TTC549 (cell line): ENCODE measurements at regions not wholly inside any gene's neighbourhood (a gene's known extent, or its start where the extent isn't known, plus 50 kb on each side); places are given as distances from the start of the nearest gene placed in this dataset.

Experiments used
- FAIRE-seq: peaks from 2 replicates; lab custom pipeline; 2012; peaks lifted over from hg19 to GRCh38; lab: Jason Lieb, UNC

- FAIRE-seq: no peak
Observed at GRCh38 chr9:103799959-103800358, 294.1 kb upstream of the SMC2 start.

GRCh38 chr9:103802068-103802467 is 292.0 kb upstream of the SMC2 start:
- FAIRE-seq: no peak

GRCh38 chr9:103803245-103803644 is 290.9 kb upstream of the SMC2 start:
- no peak for FAIRE-seq

- FAIRE-seq: no peak
Observed at GRCh38 chr9:103804077-103804735, 289.9 kb upstream of the SMC2 start.

DNA sequence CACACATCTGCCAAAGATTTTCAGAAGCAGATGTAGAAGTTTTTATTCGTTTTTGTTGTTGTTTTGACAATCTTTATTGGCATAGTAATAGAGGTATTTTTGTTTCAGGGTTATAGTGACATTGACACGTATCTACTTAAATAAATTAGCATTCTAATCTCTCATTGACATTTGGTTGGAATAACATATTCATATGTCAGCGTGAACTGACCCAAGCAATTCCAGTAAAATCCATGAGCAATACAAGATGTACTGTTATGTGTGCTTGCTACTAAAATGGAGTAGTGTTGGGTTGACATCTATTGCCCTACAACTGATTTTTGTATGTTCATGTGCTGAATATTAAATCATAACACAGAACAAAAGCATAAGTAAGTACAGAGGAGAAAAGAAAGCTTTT is 284.4 kb upstream of the SMC2 start:
- FAIRE-seq: no peak

DNA sequence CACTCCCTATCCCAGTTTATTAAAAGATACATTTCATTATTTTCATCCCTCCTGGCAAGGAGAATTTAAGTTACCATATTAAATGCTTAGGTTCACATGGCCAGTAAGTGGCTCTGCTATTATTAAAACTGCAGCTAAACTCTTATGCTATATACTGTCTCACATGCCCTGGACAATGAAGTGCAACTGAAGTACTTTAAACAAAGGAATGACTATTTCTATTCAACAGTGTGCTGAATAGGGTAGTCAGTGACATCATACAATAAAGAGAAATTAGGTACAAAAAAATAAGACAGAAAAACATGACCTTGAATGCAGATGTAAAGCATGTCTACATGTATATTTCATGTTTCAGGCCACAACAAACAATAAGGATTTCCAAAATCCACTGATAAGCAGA is 282.6 kb upstream of the SMC2 start:
- no peak for FAIRE-seq

DNA sequence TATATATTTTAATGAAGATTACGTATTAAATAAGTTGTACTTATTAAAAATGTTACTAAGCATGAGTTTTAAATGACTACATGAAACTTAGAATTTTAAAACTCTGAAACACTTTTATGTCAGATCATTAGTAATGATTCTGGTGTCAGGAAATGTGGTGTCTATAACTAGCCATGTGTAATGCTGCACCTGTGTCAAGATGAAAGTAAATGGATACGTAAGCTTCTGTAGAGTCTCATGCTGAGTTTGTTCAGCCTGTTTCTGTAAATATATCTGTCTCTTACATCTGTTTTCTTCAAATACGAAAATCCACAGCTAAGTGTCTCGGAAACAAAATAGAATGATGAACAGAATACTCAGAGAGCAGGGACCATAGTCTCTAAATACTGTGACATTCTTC is 278.0 kb upstream of the SMC2 start:
- FAIRE-seq: no peak

DNA sequence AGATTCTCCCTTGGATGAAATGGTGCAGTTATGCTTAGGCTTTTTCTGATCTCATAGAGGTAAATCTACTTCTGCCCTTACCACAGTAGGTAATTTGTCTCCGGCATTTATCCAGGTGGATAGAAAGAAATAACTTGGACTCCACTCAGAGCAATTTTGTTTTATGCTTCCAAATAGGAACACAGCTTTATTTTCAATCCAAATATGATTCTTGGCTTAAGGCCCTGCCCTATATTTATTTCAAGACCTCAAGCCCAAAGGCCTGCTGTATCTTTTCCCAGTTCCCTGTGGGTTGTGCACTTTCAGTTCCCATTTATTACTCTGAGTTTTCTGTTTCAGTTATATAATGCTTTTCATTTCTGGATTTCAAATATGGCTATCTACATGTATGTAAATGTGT is 274.2 kb upstream of the SMC2 start:
- no peak for FAIRE-seq

- FAIRE-seq: no peak
Observed at GRCh38 chr9:103821115-103821514, 273.0 kb upstream of the SMC2 start.

GRCh38 chr9:103837940-103838339 is 256.2 kb upstream of the SMC2 start:
- no peak for FAIRE-seq

GRCh38 chr9:103839197-103839596 is 254.9 kb upstream of the SMC2 start:
- no peak for FAIRE-seq

- FAIRE-seq: no peak
Observed at GRCh38 chr9:103867886-103868285, 226.2 kb upstream of the SMC2 start.

DNA sequence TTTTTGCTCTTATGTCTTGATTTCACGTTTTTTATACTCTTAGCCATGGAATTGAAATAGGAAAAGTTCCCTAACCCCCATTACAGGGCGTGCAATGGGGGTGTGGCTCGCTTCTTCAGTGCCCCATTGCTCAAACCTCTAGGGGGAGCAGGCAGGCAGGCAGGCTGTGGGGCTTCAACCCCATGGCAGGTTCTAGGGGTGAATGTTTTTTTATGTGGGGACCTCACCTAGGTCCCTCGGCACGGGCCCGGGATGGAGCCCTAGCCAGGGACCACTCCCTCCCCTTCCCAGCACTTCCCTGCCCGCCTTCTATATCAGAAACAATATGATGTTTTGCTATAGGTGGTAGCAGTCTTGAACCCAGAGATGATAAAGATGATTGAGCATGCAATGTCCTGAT is 221.3 kb upstream of the SMC2 start:
- no peak for FAIRE-seq

DNA sequence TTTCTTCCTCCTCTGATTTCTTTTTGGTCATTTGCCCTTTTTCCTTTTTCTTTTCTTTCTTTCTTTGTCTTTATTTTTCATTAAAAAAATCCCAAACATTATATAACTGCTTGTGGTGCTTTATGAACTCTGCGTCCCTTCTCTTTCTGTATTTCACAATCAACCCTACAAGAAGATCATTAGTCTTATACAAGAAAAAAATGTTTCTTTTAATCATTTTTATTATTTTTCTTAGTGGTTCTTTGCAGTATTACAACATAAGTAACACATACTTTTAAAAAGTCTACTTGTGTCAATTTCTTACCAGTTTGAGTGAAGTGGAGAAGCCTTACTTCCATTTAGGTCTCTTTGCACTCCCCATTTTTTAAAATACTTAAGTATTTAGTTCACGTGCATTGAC is 212.7 kb upstream of the SMC2 start:
- no peak for FAIRE-seq

- no peak for FAIRE-seq
Observed at GRCh38 chr9:103889989-103890388, 204.1 kb upstream of the SMC2 start.

DNA sequence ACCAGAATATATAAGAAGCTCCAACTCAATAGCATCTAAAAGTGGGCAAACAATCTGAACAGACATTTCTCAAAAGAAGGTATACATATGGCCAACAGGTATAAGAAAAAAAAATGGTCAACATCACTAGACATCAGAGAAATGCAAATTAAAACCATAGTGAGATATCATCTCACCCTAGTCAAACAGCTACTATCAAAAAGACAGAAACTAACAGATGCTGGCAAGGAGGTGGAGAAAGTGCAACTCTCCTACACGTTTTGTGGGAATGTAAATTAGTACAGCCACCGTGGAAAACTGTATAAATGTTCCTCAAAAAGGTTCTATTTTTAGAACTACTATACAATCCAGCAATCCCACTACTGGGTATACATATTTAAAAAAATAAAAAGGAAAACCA is 199.9 kb upstream of the SMC2 start:
- FAIRE-seq: no peak

GRCh38 chr9:103898550-103898949 is 195.6 kb upstream of the SMC2 start:
- FAIRE-seq: no peak

DNA sequence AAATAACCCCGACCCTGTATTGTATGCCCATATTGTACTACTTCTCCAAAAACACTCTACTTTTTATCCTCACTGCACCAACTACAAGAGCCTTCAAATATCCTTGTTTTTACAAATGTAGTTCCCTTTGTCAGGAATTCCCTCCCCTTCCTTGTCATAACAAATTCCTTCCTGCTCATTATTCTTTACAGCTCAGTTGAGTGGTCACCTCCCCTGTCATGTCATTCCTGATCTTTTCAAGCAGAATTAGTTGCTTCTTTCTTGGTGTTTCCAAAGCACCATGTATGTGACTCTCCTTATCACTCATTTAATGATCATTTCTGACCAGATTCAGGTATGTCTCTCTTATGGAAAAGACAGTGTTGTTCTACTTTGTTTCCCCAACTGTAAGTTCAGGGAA is 194.2 kb upstream of the SMC2 start:
- no peak for FAIRE-seq

GRCh38 chr9:103900466-103900865 is 193.6 kb upstream of the SMC2 start:
- no peak for FAIRE-seq

- no peak for FAIRE-seq
Observed at GRCh38 chr9:103902263-103902662, 191.8 kb upstream of the SMC2 start.

GRCh38 chr9:103904242-103904641 is 189.9 kb upstream of the SMC2 start:
- FAIRE-seq: no peak

DNA sequence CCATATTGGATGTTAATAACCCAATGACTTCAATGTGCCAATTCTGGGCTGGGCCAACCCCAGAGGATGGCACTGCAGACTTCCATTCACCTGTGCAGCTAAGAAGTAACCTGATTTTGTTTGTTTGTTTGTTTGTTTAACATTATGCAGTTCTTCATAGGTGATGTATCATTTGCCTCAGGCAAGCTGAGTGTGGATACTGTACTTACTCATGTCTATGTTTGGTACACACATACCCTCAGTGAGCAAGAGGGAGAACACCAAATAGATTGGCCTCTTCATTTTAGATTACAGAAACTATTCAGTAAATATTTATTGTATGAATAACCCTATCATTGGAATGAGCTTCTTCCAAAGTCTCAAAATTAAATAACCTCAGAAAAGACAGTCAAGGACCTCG is 180.2 kb upstream of the SMC2 start:
- FAIRE-seq: no peak

DNA sequence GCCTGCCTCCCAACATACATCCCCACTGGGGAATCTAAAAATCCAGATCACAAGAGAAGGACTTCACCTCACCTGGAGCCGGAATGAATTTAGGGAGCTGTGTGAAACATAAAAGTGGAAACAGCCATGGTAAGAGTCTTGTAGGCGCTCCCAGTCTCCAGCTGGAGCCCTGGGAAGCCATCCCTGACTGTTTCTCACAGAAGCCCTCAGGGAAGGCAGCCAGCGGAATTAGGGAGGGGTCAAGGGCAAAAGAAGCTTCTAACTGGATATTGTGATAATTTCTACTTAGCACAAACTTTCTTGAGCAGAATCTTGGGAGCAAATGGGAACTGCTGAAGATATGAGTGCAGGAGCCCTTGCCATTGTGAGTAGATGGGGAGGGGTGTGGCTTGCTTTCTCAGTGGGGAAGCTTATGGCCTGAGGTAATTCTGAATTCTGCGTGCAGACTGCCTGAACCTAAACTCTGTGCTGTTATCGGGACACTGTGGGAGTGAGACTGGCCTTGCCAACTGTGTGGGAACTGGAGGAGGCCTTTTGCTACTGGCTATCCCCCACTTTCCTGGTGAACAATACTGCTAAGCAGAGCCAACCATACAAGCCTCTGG is 174.4 kb upstream of the SMC2 start:
- no peak for FAIRE-seq

- FAIRE-seq: no peak
Observed at GRCh38 chr9:103928442-103928841, 165.7 kb upstream of the SMC2 start.

DNA sequence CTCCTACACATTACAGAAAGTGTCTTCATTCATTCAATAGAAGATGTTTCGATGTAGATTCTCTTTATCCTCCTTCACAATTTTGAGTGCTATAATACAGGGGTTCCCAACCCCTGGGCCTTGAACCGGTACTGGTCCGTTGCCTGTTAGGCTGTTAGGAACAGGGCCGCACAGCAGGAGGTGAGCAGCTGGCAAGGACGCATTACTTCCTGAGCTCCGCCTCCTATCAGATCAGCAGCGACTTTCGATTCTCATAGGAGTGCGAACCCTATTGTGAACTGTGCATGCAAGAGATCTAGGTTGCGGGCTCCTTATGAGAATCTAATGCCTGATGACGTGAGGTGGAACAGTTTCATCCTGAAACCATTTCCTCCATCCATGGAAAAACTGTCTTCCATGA is 153.0 kb upstream of the SMC2 start:
- FAIRE-seq: no peak
